ENCODE measurements at regions not wholly inside any gene's neighbourhood (a gene's known extent, or its start where the extent isn't known, plus 50 kb on each side); places are given as distances from the start of the nearest gene placed in this dataset.

GRCh38 chr1:157292809-157293564, 154.8 kb upstream of the ETV3 start:
- no peak for TF ChIP-seq POLR2A (IDR thresholded peaks at IDR 0.05; ENCODE audit: low read depth, low read length)
- no peak for TF ChIP-seq POLR2AphosphoS5 (IDR thresholded peaks at IDR 0.05; ENCODE audit: low read depth, low read length)
- no peak for TF ChIP-seq TAF1 (IDR thresholded peaks at IDR 0.05; ENCODE audit: borderline replicate concordance, low read depth, low read length)
- DNase-seq (ENCODE audit: insufficient read length): no peak
- FAIRE-seq: no peak

- FAIRE-seq: no peak
- no peak for DNase-seq (ENCODE audit: insufficient read length)
- no peak for TF ChIP-seq POLR2A (IDR thresholded peaks at IDR 0.05; ENCODE audit: low read depth, low read length)
These were observed 154.1 kb upstream of the ETV3 start for GRCh38 chr1:157292302-157292701.

- no peak for FAIRE-seq
- no peak for TF ChIP-seq TAF1 (IDR thresholded peaks at IDR 0.05; ENCODE audit: borderline replicate concordance, low read depth, low read length)
- DNase-seq (ENCODE audit: insufficient read length): no peak
These were observed 152.9 kb upstream of the ETV3 start for GRCh38 chr1:157291083-157291482.

GRCh38 chr1:157289424-157290105, 151.4 kb upstream of the ETV3 start:
- FAIRE-seq (no peak), DNase-seq (ENCODE audit: insufficient read length) (no peak)
- TF ChIP-seq POLR2AphosphoS5 (IDR thresholded peaks at IDR 0.05; ENCODE audit: low read depth, low read length) (no peak), POLR2A (IDR thresholded peaks at IDR 0.05; ENCODE audit: low read depth, low read length) (no peak), TAF1 (IDR thresholded peaks at IDR 0.05; ENCODE audit: borderline replicate concordance, low read depth, low read length) (no peak)

- DNase-seq (ENCODE audit: insufficient read length) (no peak), FAIRE-seq (no peak)
- no peak for TF ChIP-seq TAF1 (IDR thresholded peaks at IDR 0.05; ENCODE audit: borderline replicate concordance, low read depth, low read length)
- TF ChIP-seq POLR2AphosphoS5 (IDR thresholded peaks at IDR 0.05; ENCODE audit: low read depth, low read length): no peak
- no peak for TF ChIP-seq POLR2A (IDR thresholded peaks at IDR 0.05; ENCODE audit: low read depth, low read length)
These were observed 150.8 kb upstream of the ETV3 start for GRCh38 chr1:157288996-157289395.

- TF ChIP-seq POLR2AphosphoS5 (IDR thresholded peaks at IDR 0.05; ENCODE audit: low read depth, low read length) (no peak), TAF1 (IDR thresholded peaks at IDR 0.05; ENCODE audit: borderline replicate concordance, low read depth, low read length) (no peak), POLR2A (IDR thresholded peaks at IDR 0.05; ENCODE audit: low read depth, low read length) (no peak)
- no peak for FAIRE-seq
These were observed 150.3 kb upstream of the ETV3 start for GRCh38 chr1:157288492-157288891.

GRCh38 chr1:157288006-157288405, 149.8 kb upstream of the ETV3 start:
- FAIRE-seq: no peak
- TF ChIP-seq TAF1 (IDR thresholded peaks at IDR 0.05; ENCODE audit: borderline replicate concordance, low read depth, low read length): no peak
- no peak for TF ChIP-seq POLR2AphosphoS5 (IDR thresholded peaks at IDR 0.05; ENCODE audit: low read depth, low read length)
- no peak for TF ChIP-seq POLR2A (IDR thresholded peaks at IDR 0.05; ENCODE audit: low read depth, low read length)
- DNase-seq (ENCODE audit: insufficient read length): no peak

More at GRCh38 chr1:157288492-157288891, 150.3 kb upstream of the ETV3 start:
- DNase-seq (ENCODE audit: insufficient read length): no peak

GRCh38 chr1:157287462-157287861, 149.3 kb upstream of the ETV3 start:
- FAIRE-seq: no peak

GRCh38 chr1:157286646-157287420, 148.6 kb upstream of the ETV3 start:
- TF ChIP-seq TAF1 (IDR thresholded peaks at IDR 0.05; ENCODE audit: borderline replicate concordance, low read depth, low read length): no peak
- no peak for TF ChIP-seq POLR2A (IDR thresholded peaks at IDR 0.05; ENCODE audit: low read depth, low read length)
- no peak for TF ChIP-seq POLR2AphosphoS5 (IDR thresholded peaks at IDR 0.05; ENCODE audit: low read depth, low read length)
- DNase-seq (ENCODE audit: insufficient read length) (no peak), FAIRE-seq (no peak)

More at GRCh38 chr1:157287462-157287861, 149.3 kb upstream of the ETV3 start:
- TF ChIP-seq POLR2AphosphoS5 (IDR thresholded peaks at IDR 0.05; ENCODE audit: low read depth, low read length) (no peak), POLR2A (IDR thresholded peaks at IDR 0.05; ENCODE audit: low read depth, low read length) (no peak), TAF1 (IDR thresholded peaks at IDR 0.05; ENCODE audit: borderline replicate concordance, low read depth, low read length) (no peak)
- no peak for DNase-seq (ENCODE audit: insufficient read length)

- TF ChIP-seq POLR2AphosphoS5 (IDR thresholded peaks at IDR 0.05; ENCODE audit: low read depth, low read length) (no peak), POLR2A (IDR thresholded peaks at IDR 0.05; ENCODE audit: low read depth, low read length) (no peak), TAF1 (IDR thresholded peaks at IDR 0.05; ENCODE audit: borderline replicate concordance, low read depth, low read length) (no peak)
- DNase-seq (ENCODE audit: insufficient read length) (no peak), FAIRE-seq (no peak)
These were observed 147.9 kb upstream of the ETV3 start for GRCh38 chr1:157286096-157286495.

GRCh38 chr1:157284451-157284850, 146.3 kb upstream of the ETV3 start:
- FAIRE-seq: no peak
- DNase-seq (ENCODE audit: insufficient read length): no peak
- no peak for TF ChIP-seq POLR2A (IDR thresholded peaks at IDR 0.05; ENCODE audit: low read depth, low read length)
- TF ChIP-seq POLR2AphosphoS5 (IDR thresholded peaks at IDR 0.05; ENCODE audit: low read depth, low read length): no peak
- TF ChIP-seq TAF1 (IDR thresholded peaks at IDR 0.05; ENCODE audit: borderline replicate concordance, low read depth, low read length): no peak

GRCh38 chr1:157279802-157280140, 141.6 kb upstream of the ETV3 start:
- no peak for DNase-seq (ENCODE audit: insufficient read length)
- FAIRE-seq: no peak
- no peak for TF ChIP-seq POLR2A (IDR thresholded peaks at IDR 0.05; ENCODE audit: low read depth, low read length)
- no peak for TF ChIP-seq POLR2AphosphoS5 (IDR thresholded peaks at IDR 0.05; ENCODE audit: low read depth, low read length)

Measured in GM12892 (cell line).